CD4-positive, alpha-beta T cell (primary cell): ENCODE measurements at regions not wholly inside any gene's neighbourhood (a gene's known extent, or its start where the extent isn't known, plus 50 kb on each side); places are given as distances from the start of the nearest gene placed in this dataset.

Experiments used
- ATAC-seq: fragments of 200-7000 bp; cut with Tn5 transposase; one replicate; pipeline ENCODE4 v1.10.0; 2022; ENCODE audit warnings: mild to moderate bottlenecking; ENCODE audit not compliant: poor library complexity
- CTCF ChIA-PET: fragments of 350-600 bp; sonication (Branson Sonifier 250); formaldehyde crosslinking; loops from one replicate; lab custom pipeline; 2021; ENCODE audit warnings: antibody characterized with exemption, inconsistent platforms; lab: Charles Lee
- POLR2A ChIA-PET: fragments of 350-600 bp; sonication (Branson Sonifier 250); formaldehyde crosslinking; loops from one replicate; lab custom pipeline; 2021; ENCODE audit warnings: antibody characterized with exemption, inconsistent platforms; lab: Charles Lee
- DNase-seq, 14 experiments: peaks; one replicate each; pipeline ENCODE4 v3.0.0-alpha.2; 2013 to 2020; ENCODE audit warnings: mixed read lengths in 2 of 14
- H3K27ac ChIP-seq, 2 donors: one replicate each; pipeline versions ENCODE4 v1.5.1 to v1.7.0; 2013; ENCODE audit warnings: low read length in 2 of 2, low read depth in 1 of 2, mild to moderate bottlenecking in 1 of 2
- H3K27me3 ChIP-seq, 2 experiments: 1 replicate in 1 of 2; 2 replicates in 1 of 2; pipeline versions ENCODE4 v1.6.1 to v1.7.0; 2013; ENCODE audit warnings: low read length in 2 of 2, control low read depth in 1 of 2, mild to moderate bottlenecking in 1 of 2, moderate library complexity in 1 of 2; ENCODE audit not compliant: insufficient read depth in 2 of 2, control insufficient read depth in 1 of 2
- H3K36me3 ChIP-seq: one replicate; pipeline ENCODE4 v1.6.1; 2013; ENCODE audit warnings: low read length, control low read depth; ENCODE audit not compliant: insufficient read depth
- H3K4me1 ChIP-seq: one replicate; pipeline ENCODE4 v1.6.1; 2013; ENCODE audit warnings: low read length, control low read depth; ENCODE audit not compliant: insufficient read depth
- H3K4me3 ChIP-seq: one replicate; pipeline ENCODE4 v1.5.1; 2013; ENCODE audit warnings: mild to moderate bottlenecking, low read length, moderate library complexity
- H3K9me3 ChIP-seq, 2 experiments: 1 replicate in 1 of 2; 2 replicates in 1 of 2; pipeline versions ENCODE4 v1.6.1 to v1.7.0; 2013; ENCODE audit warnings: low read length in 2 of 2, mild to moderate bottlenecking in 2 of 2, control low read depth in 1 of 2, moderate library complexity in 1 of 2; ENCODE audit not compliant: control insufficient read depth in 1 of 2, insufficient read depth in 1 of 2
- H3K27ac Mint-ChIP-seq: one replicate; pipeline ENCODE4 v1.8.0; 2020; ENCODE audit warnings: mixed read lengths
- H3K27me3 Mint-ChIP-seq: one replicate; pipeline ENCODE4 v1.8.0; 2021; ENCODE audit warnings: mixed read lengths
- H3K36me3 Mint-ChIP-seq: one replicate; pipeline ENCODE4 v1.8.0; 2021; ENCODE audit warnings: low read depth, mixed read lengths
- H3K4me1 Mint-ChIP-seq: one replicate; pipeline ENCODE4 v1.8.0; 2021; ENCODE audit warnings: low read depth, mixed read lengths
- H3K4me3 Mint-ChIP-seq: one replicate; pipeline ENCODE4 v1.8.0; 2020; ENCODE audit warnings: mild to moderate bottlenecking, mixed read lengths
- H3K9me3 Mint-ChIP-seq: one replicate; pipeline ENCODE4 v1.8.0; 2020; ENCODE audit warnings: mixed read lengths
- intact Hi-C, 2 experiments: fragments of 100-400 bp; cut with DNase I in 1 of 2; cut with micrococcal nuclease in 1 of 2; formaldehyde crosslinking; loops; one replicate each; pipeline versions ENCODE4 v1.15.1 to v1.9.0; 2023 to 2025; cut with DNase I, micrococcal nuclease
- TF ChIP-seq, protein P1 (sequence below): fragments of 200-600 bp; IDR thresholded peaks from one replicate; pipeline ENCODE4 v1.8.0; 2022; ENCODE audit warnings: antibody characterized with exemption, mild to moderate bottlenecking

DNA sequence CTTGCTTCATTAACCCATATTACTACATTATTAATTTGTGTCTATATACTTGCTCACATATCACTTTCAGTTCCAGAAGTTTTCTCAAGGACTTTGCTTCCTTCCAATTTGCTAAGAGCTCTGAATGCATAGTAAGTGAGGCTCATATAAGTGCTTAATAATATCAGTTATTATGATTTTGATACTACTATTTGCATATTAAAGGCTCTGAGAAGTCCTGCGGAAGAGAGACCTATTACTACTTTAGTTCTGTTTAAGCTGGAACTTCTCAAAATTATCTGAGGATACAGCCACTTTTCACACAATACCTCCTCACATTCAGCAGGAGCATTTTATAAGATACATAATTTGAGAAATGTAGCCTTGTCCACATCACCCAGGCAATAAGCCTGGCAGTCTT is 81.6 kb downstream of the GJD2 start:
- Histone ChIP-seq H3K27ac (no peak overlapping the region), H3K36me3 (no peaks in the 10 kb centered on the region), H3K4me3 (no peak overlapping the region), H3K9me3 (no peaks in the 10 kb centered on the region), H3K4me1 (no peaks in the 10 kb centered on the region), H3K27me3 (peaks cover 4 to 6% of the 10 kb centered on the region in 2 experiments)
- ATAC-seq (no peak), DNase-seq (no peak)
- TF ChIP-seq, protein P1, sequence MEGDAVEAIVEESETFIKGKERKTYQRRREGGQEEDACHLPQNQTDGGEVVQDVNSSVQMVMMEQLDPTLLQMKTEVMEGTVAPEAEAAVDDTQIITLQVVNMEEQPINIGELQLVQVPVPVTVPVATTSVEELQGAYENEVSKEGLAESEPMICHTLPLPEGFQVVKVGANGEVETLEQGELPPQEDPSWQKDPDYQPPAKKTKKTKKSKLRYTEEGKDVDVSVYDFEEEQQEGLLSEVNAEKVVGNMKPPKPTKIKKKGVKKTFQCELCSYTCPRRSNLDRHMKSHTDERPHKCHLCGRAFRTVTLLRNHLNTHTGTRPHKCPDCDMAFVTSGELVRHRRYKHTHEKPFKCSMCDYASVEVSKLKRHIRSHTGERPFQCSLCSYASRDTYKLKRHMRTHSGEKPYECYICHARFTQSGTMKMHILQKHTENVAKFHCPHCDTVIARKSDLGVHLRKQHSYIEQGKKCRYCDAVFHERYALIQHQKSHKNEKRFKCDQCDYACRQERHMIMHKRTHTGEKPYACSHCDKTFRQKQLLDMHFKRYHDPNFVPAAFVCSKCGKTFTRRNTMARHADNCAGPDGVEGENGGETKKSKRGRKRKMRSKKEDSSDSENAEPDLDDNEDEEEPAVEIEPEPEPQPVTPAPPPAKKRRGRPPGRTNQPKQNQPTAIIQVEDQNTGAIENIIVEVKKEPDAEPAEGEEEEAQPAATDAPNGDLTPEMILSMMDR: no peak
- Mint-ChIP-seq H3K36me3 (no peaks in the 10 kb centered on the region), H3K27ac (no peak overlapping the region), H3K4me3 (no peak overlapping the region), H3K27me3 (peaks cover 28% of the 10 kb centered on the region), H3K4me1 (no peaks in the 10 kb centered on the region), H3K9me3 (no peaks in the 10 kb centered on the region)
- intact Hi-C loops: no loop called here
- ChIA-PET POLR2A (no interaction called here), CTCF (interaction anchor here (0.5 kb wide), 1 partner anchor 32 kb away, joined by 3 read pairs; no protein-coding TSS in a partner anchor)

DNA sequence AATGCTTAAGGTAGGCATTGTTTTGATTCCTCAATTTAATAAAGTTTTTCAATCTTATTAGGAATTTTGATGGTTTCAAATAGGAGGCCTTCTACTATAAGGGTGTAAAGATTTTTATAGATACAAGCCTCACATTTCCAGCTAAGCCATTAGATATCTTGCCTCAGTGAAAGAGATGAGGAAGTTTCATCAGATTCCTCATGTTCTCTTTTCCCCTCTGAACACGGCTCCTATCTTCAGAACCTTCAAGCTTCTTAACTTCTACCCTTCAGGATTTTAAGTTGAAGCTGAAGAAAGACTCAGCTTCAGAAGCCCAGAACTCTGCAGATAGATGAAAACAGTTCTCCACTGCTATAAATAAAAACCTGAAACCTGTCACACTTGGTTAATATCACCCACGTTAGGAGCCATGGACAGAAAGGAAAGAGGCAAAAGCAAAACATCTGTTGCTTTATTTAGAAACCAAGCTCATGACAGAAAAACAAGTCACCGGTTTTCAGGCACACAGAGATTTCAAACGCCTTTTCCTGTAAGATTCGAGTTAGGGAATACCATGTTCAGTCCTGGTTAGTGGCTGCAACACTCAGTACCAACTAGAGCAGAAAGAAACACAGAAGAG is 82.2 kb upstream of the GOLGA8B start:
- intact Hi-C loops: no loop called here
- DNase-seq (no peak), ATAC-seq (no peak)
- H3K27ac Mint-ChIP-seq: no peak overlapping the region
- TF ChIP-seq, protein P1: no peak
- ChIA-PET POLR2A (no interaction called here), CTCF (no interaction called here)
- H3K27ac ChIP-seq: no peak overlapping the region
- H3K4me1 ChIP-seq: no peaks in the 10 kb centered on the region
- no peaks in the 10 kb centered on the region for H3K36me3 Mint-ChIP-seq
- no peaks in the 10 kb centered on the region for H3K36me3 ChIP-seq
- H3K9me3 Mint-ChIP-seq: no peaks in the 10 kb centered on the region
- peaks cover 0 to 10% of the 10 kb centered on the region in 2 experiments for H3K27me3 ChIP-seq
- no peak overlapping the region for H3K4me3 ChIP-seq
- H3K4me3 Mint-ChIP-seq: no peak overlapping the region
- H3K27me3 Mint-ChIP-seq: peaks cover 32% of the 10 kb centered on the region
- no peaks in the 10 kb centered on the region for H3K9me3 ChIP-seq
- no peaks in the 10 kb centered on the region for H3K4me1 Mint-ChIP-seq

DNA sequence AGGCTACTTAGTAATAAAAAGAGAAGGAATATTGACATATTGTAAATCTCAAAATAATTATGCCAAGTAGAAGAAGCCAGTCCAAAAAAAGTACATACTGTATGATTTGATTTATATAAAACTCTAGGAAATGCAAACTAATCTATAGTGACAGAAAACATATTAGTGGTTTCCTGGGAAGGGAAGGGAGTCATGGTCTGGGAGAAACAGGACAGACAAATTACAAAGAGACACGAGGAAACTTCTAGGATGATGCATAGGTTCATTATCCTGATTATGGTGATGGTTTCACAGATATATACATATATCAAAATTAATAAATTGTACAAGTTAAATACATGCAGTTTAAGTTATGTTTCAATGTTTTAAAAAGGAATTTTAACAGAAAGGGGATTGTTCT is 81.0 kb upstream of the GOLGA8B start:
- H3K36me3 ChIP-seq: no peaks in the 10 kb centered on the region
- Mint-ChIP-seq H3K4me1 (no peaks in the 10 kb centered on the region), H3K9me3 (no peaks in the 10 kb centered on the region), H3K36me3 (no peaks in the 10 kb centered on the region), H3K27ac (no peak overlapping the region), H3K4me3 (no peak overlapping the region), H3K27me3 (peaks cover 31% of the 10 kb centered on the region)
- H3K27me3 ChIP-seq: peaks cover 0 to 10% of the 10 kb centered on the region in 2 experiments
- ATAC-seq (no peak), DNase-seq (no peak)
- no peaks in the 10 kb centered on the region for H3K4me1 ChIP-seq
- TF ChIP-seq, protein P1: no peak
- no peak overlapping the region for H3K4me3 ChIP-seq
- intact Hi-C loops: no loop called here
- H3K27ac ChIP-seq: no peak overlapping the region
- H3K9me3 ChIP-seq: no peaks in the 10 kb centered on the region
- POLR2A ChIA-PET: no interaction called here
- CTCF ChIA-PET: no interaction called here
